Superior temporal gyrus (tissue), 1 donor: ENCODE measurements at regions not wholly inside any gene's neighbourhood (a gene's known extent, or its start where the extent isn't known, plus 50 kb on each side); places are given as distances from the start of the nearest gene placed in this dataset.

ENCODE experiments used
- DNase-seq: peaks from one replicate; pipeline ENCODE4 v3.0.0-alpha.2; 2016; ENCODE audit errors: extremely low spot score

GRCh38 chr15:96735632-96736240, 405.2 kb downstream of the NR2F2 start:
- no peak for DNase-seq

DNA sequence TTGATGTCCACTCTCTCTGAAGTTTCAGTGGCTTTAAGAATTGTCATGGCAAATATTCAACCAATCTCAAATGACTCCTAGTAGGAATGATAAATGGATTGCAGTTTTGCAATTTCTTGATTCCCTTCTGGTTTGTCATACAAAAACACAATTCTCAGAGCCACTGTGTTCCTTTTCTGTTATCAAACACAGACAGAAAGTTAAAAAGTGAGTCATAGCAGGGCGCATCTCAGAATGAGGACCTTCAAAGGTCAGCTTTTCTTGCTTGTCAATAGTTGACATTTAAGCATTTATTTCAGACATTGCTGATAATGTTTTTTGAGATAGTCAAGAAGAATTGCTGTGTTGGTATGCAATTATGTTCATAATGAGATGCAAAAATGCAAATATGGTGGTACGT, 405.9 kb downstream of the NR2F2 start:
- DNase-seq, result no peak

GRCh38 chr15:96737408-96737807, 406.9 kb downstream of the NR2F2 start:
- no peak for DNase-seq

- no peak for DNase-seq
These were observed 416.2 kb downstream of the NR2F2 start for GRCh38 chr15:96746665-96747064.

GRCh38 chr15:96747291-96747690, 416.8 kb downstream of the NR2F2 start:
- DNase-seq, result no peak

DNA sequence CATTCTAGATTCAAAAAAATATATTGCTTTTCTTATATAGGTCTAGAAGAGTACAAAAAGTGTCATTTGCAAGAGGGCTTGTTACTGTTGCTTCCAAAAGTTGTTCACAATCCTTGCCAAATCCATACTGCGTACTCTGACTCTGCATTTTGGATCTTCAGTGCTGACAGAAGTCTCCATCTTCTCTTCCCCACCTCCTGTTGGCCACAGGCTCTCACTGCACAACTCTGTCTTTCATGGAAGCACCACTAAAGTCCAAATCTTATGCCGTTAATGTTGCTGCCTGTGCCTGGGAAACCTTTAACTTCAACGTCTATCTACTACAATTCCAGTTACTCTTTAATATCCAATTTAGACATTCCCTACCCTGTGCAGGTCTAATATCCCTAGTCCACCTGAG, 419.9 kb downstream of the NR2F2 start:
- DNase-seq, result no peak

- no peak for DNase-seq
These were observed 425.6 kb downstream of the NR2F2 start for GRCh38 chr15:96756146-96756545.

DNA sequence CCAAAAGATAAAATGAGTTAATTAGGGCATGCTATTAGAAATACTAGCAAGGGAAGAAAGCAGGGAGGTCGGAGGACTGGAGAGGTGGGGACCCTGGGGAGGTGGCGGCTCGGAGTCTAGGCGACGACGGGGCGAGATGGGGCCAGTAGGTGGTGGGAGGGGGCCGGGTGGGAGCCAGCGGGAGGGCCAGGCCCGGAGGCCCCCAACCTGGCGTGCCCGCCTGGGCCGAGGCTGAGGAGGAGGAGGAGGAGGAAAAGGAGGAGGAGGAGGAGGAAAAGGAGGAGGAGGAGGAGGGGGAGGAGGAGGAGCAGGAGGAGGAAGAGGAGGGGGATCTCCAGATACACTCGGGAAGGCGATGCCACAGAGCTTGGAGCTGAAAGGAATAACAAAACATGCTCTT, 426.2 kb downstream of the NR2F2 start:
- DNase-seq, result no peak

- no peak for DNase-seq
These were observed 432.1 kb downstream of the NR2F2 start for GRCh38 chr15:96762566-96762965.

DNA sequence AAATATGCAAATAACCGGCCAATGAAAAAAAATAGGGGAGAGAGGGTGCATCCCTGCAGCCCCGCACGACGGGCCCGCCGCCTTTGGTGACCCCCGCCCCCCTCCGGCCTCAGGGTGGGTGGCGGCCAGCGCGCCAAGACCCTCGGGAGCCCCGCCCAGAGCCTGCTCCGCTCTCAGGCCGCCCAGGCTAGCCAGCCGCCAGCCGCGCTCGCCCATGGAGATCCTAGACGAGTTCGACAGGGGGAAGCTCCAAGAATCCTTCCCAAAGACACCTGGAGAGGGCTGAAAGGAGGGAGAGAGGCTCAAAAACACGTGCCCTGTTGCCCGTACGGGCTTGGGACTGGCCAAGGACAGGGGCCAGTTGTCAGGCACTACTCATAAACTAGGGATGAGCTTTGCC, 434.0 kb downstream of the NR2F2 start:
- no peak for DNase-seq

- DNase-seq, result no peak
These were observed 434.4 kb downstream of the NR2F2 start for GRCh38 chr15:96764946-96765345.

- DNase-seq, result peak; percentile 25
These were observed 435.9 kb downstream of the NR2F2 start for GRCh38 chr15:96766366-96766765.

DNA sequence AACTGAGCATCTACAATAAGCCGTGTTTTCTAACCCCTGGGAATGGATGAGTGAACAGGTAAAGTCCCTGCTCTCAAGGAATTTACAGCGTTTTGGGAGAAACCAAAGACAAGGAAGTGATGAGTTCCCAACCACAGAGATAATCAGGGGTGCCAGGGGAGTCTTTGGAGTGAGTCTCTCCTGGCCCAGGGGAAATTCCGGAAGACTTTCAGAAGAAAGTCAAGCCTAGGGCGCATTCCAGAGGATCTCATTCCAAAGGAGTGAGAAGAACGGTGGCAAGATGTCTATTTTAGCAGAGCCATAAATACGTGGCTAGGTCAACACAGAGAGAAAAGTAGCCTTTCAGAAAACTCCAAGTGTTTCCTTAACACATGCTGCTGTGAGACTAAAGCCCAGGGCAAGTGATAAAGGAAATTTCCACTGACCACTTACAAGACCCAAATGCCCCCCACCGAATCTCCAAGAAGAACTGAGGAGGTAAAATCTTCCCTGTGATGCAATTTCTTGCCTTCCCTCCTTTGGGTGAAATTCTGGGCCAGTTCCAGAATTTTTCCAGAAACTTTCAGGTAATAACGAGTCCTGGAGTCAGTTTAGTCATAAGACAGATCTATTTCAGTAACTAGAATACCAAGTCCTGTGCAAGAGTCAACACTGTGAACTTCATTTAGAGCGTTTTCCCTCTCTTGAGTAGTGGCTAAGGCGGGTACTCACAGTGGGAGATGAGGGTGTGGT, 437.4 kb downstream of the NR2F2 start:
- DNase-seq, result no peak

GRCh38 chr15:96768435-96768789, 437.9 kb downstream of the NR2F2 start:
- no peak for DNase-seq

DNA sequence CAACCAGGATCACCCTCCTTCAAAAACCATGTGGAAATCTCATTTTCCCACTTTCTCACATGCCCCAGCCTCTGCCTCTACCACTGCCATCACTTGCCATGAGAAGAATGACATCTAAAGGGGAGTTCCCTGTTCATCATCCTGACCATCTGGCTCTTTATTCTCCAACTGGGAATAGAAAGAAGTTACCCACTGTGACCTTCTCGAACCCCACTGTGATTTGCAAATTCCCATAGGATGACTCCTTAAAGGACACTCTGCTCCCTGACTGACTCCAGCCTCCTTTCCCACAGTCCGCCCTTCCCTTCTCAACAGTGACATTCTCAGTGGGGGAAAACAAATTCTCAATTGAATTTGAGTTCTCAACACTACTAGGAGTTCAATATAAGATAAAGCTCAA, 440.5 kb downstream of the NR2F2 start:
- no peak for DNase-seq

DNA sequence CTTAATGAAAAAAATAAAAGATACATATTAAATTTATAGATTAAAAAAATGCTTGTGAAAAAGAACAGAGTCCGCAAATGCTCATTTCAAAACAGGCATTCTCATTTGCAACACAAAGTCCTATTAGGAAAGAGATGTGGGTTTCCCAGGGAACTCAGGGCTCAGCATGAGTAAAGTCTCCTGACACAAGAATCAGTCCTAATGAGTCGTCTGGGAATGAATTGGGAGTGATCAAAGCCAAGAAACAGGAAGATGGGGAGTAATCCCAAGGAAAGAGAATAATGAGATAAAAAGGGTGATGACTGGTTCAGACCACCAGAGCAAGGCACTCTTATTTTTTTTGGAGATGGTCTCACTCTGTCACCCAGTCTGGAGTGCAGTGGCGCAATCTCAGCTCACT, 443.7 kb downstream of the NR2F2 start:
- no peak for DNase-seq

GRCh38 chr15:96783746-96784145, 453.2 kb downstream of the NR2F2 start:
- no peak for DNase-seq

GRCh38 chr15:96790004-96790403, 459.5 kb downstream of the NR2F2 start:
- DNase-seq, result no peak

DNA sequence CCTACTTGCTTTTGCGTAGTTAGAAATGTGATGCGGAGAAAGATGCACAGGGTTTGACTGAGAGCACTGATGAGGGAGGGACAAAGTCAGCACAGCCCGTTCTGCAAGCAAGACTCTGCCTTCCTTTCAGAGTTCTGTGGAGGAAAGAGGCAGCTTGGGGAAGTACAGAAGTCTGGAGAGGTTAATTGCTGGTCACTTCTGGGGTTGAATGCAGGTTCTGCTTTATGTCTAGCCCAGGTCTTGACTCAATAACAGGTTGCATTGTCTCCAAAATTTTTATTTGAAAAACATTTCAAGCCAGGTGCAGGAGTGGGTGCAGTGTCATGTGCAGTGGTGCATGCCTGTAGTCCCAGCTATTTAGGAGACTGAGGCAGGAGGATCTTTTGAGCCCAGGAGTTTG, 461.7 kb downstream of the NR2F2 start:
- no peak for DNase-seq

DNA sequence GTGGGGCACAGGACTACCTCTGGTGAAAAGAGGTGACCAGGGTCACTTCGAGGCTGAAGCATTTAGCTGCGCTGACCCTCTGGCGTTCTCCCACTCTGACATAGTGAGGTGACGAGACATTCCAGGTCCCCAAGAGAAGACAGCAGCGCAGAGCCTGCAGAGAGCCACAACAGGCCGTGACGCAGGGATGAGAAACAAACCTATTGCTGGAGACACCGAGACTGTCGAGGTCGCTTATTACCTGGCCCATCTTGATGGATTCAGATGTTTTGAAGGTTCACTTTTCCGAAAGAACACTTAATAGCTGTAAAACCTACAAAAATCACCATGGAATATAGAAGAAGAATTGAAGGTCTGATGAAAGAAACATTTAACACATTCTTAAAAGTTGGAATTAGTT, 466.3 kb downstream of the NR2F2 start:
- DNase-seq, result no peak

DNA sequence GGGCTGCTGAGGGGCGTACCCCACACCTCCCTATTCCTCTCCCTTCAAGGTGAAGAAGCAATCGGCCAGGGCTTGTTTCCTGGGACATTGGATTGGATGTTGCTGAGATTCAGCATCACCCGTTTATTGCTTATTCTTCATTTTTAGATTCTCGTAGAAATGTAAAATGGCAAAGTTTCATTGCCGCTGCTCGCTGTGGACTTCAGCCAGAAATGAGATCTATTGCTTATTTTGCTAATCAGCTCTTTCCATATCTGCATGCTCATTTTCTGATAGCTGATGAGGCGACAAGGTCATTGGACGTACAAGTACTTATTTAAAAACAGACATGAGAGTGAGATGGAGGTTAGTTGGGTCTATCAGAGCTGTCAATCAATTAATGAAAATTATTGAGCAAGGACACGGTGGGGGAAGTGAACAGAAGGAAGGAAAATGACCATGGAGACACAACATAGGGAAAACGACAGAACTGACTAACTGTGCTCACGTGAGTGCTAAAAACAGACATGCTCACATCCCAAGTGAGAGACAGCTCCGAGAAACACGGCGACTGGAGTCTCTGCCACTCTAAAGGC, 471.2 kb downstream of the NR2F2 start:
- DNase-seq, result no peak

DNA sequence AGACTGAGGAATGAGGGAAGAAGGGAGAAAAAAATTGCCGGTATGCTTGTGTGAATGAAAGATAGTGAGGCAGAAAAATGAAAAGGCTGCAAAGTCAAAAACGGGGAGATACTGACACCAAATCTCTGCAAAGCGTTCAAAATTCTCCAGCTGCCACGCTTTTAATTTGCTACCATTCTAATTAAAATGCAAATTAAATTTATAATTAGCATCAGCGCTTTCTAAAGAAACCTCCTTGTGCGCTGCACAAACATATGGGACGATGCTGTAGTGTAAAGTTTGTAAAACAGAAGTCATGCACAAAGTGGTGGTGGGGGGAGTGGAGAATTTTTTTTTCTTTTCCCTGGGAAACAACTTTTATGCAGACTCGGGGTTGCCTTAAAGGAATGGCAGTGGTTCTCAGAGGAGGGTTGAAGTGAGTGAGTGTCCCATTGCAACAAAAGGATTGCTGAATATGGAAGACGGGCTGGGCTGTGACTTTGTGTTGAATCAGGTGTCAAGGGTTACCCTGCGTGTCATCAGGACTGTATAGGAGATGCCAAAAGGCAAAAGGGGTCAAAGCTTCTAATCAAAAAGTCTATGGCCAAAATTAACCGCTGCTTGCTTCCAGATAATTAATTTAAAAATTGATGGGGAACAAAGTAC, 472.2 kb downstream of the NR2F2 start:
- no peak for DNase-seq

DNA sequence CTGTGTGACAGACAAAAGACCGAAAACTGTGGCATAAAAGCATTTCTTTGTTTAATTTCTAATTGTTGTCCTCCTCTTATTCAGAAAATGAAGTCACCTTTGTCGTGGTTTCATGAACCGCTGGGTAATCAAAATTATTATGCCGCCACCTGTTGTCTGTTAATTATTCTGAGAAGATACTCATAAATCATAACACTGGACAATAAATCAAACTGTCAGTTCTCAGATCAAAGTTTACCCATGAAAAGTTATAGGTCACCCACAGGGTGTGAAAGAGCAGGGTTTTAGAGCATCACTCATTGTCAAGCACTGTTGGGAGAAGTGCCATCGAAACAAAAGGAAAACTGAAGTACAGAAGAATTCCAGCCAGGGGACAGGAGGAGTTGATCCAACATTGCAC, 474.3 kb downstream of the NR2F2 start:
- no peak for DNase-seq
